NCI-H1436 treated with DMSO at 0.1 percent for 48 hours (cell line): ENCODE measurements at regions not wholly inside any gene's neighbourhood (a gene's known extent, or its start where the extent isn't known, plus 50 kb on each side); places are given as distances from the start of the nearest gene placed in this dataset.

Experiments
- DNase-seq: peaks from one replicate; lab custom pipeline; 2025; lab: John Stamatoyannopoulos, UW

GRCh38 chr10:128316925-128317324 is 190.7 kb upstream of the MKI67 start:
- DNase-seq, result no peak

- DNase-seq, result no peak
These were observed 192.1 kb upstream of the MKI67 start for GRCh38 chr10:128318366-128318765.

GRCh38 chr10:128318913-128319312 is 192.7 kb upstream of the MKI67 start:
- no peak for DNase-seq

GRCh38 chr10:128322106-128322505 is 195.9 kb upstream of the MKI67 start:
- DNase-seq, result no peak

DNA sequence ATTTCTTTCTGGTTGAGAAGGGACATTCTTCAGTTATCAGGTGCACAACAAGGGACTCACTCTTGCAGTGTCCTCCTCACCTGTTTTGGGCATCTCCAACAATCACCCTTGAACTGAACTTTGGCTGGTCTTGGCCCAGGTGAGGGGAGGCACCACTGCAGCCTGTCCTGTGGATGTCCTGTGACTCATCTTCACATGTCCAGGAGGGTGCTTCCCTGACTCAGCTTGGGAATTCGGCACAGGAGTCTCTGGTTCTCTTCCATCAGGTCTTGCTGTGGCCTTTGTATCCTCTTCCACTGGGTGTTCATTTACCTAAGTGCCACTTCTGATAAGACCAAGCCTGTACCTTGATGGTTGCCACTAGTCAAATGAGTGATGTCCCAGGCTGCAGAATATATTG is 196.7 kb upstream of the MKI67 start:
- no peak for DNase-seq

GRCh38 chr10:128324058-128324827 is 198.0 kb upstream of the MKI67 start:
- DNase-seq, result no peak

GRCh38 chr10:128325788-128326187 is 199.6 kb upstream of the MKI67 start:
- DNase-seq, result no peak

DNA sequence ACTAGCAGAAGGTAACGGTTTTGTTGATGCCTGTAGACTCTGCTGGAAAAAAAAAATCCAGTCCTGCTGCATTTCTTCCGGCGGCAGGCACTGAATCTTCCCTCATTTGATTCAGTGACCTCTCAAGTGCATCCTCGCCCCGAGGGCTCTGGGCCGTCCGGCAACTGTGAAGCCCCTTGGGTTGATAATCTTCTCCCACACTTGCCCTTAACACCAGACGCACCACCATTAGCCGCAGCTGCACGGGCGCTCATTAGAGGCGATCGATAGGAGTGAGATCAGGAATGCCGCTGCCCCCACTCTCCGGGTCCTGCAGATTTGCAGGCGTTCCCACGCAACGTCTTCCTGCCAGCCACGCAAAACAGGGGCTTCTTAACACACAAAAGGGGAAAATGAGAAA is 200.0 kb upstream of the MKI67 start:
- DNase-seq, result no peak

GRCh38 chr10:128326851-128327250 is 200.6 kb upstream of the MKI67 start:
- no peak for DNase-seq

- DNase-seq, result no peak
These were observed 210.2 kb upstream of the MKI67 start for GRCh38 chr10:128336401-128336800.

DNA sequence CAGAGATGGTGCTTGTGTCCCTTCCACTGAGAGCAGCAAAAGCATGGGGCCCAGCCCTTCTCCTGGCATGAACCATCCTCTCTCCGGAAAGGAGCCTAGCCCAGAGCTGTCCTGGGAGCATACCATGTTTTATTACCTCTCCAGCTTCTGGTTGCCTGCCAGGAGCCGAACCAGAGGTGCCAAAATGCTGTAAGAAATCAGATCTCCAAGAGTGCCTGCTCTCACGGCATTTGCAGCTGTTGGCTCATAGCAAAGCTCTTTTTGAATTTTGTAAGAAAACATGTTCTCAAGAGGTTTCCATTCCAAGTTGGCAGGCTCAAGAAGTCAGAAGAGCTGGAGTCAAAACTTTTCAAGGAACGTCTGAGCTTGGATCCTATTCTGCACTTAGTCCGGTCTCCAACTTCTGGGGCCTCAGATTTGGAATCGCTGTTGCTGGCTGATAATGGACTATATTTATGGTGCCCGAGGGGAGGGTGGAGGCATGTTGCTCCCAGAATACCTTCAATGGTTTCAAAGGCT is 211.7 kb upstream of the MKI67 start:
- no peak for DNase-seq

GRCh38 chr10:128338951-128339350 is 212.7 kb upstream of the MKI67 start:
- DNase-seq, result no peak

DNA sequence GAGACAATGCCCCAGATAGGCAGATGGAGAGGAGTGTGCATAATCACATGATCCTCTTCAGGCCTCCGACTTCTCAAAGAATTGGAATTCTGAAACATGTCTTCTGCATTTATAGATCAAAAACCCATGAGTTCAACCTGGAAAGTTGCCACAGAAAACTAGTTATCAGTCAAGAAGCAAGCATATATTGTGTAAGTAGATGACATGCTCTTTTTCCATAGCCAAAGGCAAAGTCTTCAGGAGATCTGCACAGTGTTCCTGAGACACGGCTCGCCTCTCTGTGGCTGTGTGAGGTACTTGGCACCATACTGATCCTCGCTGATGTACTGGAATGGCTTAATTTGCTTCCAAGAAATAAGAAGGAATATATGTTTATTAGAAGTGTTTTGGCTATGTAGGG is 213.5 kb upstream of the MKI67 start:
- no peak for DNase-seq

- no peak for DNase-seq
These were observed 219.1 kb upstream of the MKI67 start for GRCh38 chr10:128345353-128345752.

- no peak for DNase-seq
These were observed 234.6 kb upstream of the MKI67 start for GRCh38 chr10:128360783-128361182.

DNA sequence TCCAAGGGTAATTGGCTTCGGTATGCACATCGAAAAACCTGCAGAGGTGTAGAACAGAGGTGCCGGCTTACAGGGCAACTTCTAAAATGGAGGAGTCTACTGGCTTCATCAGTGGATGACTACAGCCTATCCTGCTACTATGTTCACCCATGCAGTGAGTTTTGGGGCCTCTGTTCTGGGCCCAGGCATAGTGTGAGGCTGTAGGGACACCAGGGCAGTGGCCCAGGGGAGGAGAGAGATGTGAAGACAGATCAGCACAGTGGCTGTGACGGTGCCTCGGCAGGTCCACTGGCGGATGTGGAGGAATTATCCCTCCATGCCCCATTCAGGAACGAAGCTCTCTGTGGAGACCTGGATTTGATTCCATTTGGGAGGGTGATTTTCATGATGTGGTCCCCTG is 235.3 kb upstream of the MKI67 start:
- no peak for DNase-seq

- no peak for DNase-seq
These were observed 236.3 kb upstream of the MKI67 start for GRCh38 chr10:128362514-128362913.

DNA sequence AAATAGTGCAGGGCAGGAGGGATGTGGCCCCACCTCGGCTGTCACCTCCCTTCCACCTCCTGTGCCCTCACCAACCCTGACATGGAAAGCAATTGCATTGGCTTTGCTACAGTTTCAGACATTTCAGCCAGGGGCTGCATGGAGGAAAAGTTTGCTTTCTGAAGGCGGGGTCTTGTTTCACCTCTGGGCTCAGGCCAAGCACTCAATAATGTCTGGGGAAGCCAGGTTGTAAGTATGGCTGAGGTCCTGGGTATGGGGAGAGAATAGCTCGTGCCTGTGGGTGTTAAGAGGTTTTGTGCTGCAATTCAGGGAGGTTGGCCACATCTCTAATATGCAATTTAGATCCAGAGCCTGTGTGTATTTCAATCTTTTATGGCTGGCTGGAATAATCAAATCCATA is 238.4 kb upstream of the MKI67 start:
- no peak for DNase-seq

- no peak for DNase-seq
These were observed 239.0 kb upstream of the MKI67 start for GRCh38 chr10:128365156-128365725.

GRCh38 chr10:128367807-128368206 is 241.6 kb upstream of the MKI67 start:
- DNase-seq, result no peak

DNA sequence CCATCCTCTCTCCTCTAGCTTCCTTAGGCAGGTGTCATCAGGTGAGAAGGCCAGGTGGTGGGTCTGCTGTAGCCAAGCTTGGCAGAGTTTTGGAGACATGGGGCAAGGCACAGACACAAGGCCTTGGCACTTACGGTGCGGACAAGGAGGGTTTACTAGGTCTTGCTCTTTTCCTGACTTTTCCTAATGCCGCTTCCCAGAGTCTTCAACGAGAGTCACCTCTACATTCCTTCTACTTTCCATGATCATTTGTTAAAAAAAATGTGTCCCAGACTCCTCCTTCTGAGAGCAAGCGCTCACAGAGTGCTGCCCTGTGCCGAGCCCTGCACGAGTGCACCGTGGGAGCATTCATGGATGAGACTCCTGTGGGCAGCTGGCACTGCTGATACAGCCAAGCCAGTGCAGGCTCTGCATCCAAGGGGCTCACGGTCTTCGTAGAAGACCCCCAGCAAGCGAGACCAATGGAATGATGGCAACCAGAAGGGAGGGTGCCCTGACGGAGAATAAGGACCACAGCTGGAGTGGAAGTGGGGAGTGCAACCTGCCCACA is 243.0 kb upstream of the MKI67 start:
- no peak for DNase-seq

DNA sequence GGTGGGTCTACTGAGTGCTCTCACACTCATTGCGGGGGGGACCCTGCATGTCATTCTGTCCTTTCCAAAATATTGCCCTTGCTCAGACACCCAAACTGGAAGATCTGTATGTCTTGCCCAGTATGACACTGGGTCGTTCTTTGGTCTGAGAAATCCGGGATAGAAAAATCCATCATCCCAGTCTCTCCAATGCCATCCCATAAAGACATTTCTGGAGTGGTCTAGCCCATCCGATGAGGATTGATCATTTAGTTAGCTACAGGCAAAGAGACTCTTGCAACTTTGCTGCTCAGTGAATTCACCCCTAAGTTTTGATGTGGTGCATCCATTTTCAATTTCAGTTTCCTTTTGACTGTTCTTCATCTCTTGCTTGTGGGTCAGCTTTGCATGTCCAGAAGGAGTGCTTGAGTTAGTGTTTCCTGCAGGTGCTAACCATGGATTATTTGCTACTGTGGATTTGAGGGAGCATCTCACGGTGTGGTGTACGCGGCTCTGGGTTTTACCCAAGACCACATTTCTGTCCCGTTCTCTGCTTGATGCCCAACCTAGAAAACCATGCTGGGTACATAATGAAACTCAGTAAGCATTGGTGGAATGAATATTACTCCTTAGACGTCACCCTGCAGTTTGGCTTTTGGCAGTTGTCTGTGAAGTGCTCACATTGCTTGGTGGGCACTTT is 247.0 kb upstream of the MKI67 start:
- no peak for DNase-seq

GRCh38 chr10:128373831-128374230 is 247.6 kb upstream of the MKI67 start:
- DNase-seq, result no peak
